ENCODE measurements at regions not wholly inside any gene's neighbourhood (a gene's known extent, or its start where the extent isn't known, plus 50 kb on each side); places are given as distances from the start of the nearest gene placed in this dataset.

DNA sequence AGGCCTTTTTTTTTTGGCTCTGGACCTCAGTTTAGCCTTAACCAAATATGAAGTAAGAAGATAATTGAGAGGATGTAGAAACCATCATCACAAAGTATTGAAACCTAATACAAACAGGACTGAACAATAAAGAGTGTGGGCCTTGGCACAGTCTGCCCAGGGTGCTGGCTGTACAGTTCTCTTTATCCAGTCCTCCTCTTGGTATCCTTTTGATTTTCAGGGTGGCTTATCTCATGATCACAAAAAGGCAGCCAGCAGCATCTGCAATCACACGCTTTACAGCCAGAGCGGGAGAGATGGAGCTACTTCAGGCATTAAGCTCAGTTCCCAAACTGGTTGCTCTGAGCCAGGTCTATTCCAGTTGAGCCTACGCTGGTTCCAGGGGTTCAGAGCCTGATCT, 239.7 kb downstream of the RPLP1 start:
- Histone ChIP-seq H3K4me1 (no peaks in the 10 kb centered on the region), H3K36me3 (no peaks in the 10 kb centered on the region), H3K27me3 (no peaks in the 10 kb centered on the region), H3K9me3 (peaks cover 4 to 13% (median 10%) of the 10 kb centered on the region in 4 donors), H3K27ac (no peak overlapping the region), H3K4me3 (no peak overlapping the region)
- WGBS, 2 donors: 95 to 97% methylated on average over 3 of the region's 3 CpGs
- intact Hi-C loops (cut with DNase I): no loop called here
- DNase-seq: no peak
- TF ChIP-seq POLR2A (IDR thresholded peaks at IDR 0.05) (no peak), POLR2AphosphoS5 (IDR thresholded peaks at IDR 0.05) (no peak), EP300 (IDR thresholded peaks at IDR 0.05) (no peak)
- TF ChIP-seq, protein P1, sequence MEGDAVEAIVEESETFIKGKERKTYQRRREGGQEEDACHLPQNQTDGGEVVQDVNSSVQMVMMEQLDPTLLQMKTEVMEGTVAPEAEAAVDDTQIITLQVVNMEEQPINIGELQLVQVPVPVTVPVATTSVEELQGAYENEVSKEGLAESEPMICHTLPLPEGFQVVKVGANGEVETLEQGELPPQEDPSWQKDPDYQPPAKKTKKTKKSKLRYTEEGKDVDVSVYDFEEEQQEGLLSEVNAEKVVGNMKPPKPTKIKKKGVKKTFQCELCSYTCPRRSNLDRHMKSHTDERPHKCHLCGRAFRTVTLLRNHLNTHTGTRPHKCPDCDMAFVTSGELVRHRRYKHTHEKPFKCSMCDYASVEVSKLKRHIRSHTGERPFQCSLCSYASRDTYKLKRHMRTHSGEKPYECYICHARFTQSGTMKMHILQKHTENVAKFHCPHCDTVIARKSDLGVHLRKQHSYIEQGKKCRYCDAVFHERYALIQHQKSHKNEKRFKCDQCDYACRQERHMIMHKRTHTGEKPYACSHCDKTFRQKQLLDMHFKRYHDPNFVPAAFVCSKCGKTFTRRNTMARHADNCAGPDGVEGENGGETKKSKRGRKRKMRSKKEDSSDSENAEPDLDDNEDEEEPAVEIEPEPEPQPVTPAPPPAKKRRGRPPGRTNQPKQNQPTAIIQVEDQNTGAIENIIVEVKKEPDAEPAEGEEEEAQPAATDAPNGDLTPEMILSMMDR (IDR thresholded peaks at IDR 0.05): no peak

DNA sequence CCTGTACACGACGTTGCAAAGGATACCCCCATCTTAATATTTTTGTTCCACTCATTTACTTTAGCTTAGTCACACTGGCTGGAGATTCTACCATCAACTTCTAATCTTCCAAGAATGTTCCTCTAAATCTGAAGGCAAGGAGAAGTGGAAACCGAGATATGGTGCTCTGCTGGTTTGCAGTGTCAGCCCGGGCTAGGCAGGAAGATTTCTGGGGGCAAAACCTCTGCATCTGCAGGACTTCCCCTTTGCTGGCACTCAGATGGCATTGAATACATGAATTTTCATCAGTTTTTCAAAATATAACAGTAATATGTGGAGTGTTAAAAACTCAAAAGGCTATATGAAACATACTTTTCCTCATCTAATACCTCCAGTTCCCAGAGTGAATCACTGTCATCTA, 240.4 kb downstream of the RPLP1 start:
- H3K27ac ChIP-seq: no peak overlapping the region
- H3K9me3 ChIP-seq: peaks cover 4 to 13% (median 10%) of the 10 kb centered on the region in 4 donors
- H3K36me3 ChIP-seq: no peaks in the 10 kb centered on the region
- no peak for DNase-seq
- TF ChIP-seq POLR2A (IDR thresholded peaks at IDR 0.05) (no peak), POLR2AphosphoS5 (IDR thresholded peaks at IDR 0.05) (no peak), EP300 (IDR thresholded peaks at IDR 0.05) (no peak)
- TF ChIP-seq, protein P1 (IDR thresholded peaks at IDR 0.05): no peak
- H3K27me3 ChIP-seq: no peaks in the 10 kb centered on the region
- intact Hi-C loops (cut with DNase I): no loop called here
- 72 to 87% methylated on average over 4 of the region's 4 CpGs for WGBS, 2 donors
- H3K4me1 ChIP-seq: peaks cover 0 to 4% (median 0%) of the 10 kb centered on the region in 4 donors
- H3K4me3 ChIP-seq: no peak overlapping the region

DNA sequence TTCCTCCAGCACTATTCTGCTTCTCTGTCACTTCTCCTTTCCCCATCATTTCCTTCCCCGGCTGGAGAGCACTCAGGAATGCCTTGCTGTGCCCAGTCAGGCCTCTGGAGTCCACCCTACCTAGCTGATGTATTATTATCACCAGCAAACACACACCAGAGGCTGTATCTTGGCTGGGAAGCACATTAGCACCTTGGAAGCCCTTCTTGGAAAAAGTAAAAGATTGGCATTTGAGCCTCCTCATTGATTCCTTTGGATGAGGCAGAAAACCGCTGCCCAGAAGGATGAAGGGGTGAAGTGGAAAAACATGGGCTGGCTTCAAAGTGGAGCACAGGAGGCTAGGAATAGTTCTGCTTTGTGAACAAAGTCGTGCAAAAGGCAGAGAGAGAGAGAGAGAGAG, 244.3 kb downstream of the RPLP1 start:
- no peak for DNase-seq
- peaks cover 0 to 4% (median 0%) of the 10 kb centered on the region in 4 donors for H3K4me1 ChIP-seq
- H3K4me3 ChIP-seq: no peak overlapping the region
- intact Hi-C loops (cut with DNase I): no loop called here
- H3K9me3 ChIP-seq: no peaks in the 10 kb centered on the region
- TF ChIP-seq EP300 (IDR thresholded peaks at IDR 0.05) (no peak), POLR2A (IDR thresholded peaks at IDR 0.05) (no peak), POLR2AphosphoS5 (IDR thresholded peaks at IDR 0.05) (no peak)
- TF ChIP-seq, protein P1 (IDR thresholded peaks at IDR 0.05): no peak
- H3K27ac ChIP-seq: no peak overlapping the region
- 79 to 85% methylated on average over 3 of the region's 3 CpGs for WGBS, 2 donors
- no peaks in the 10 kb centered on the region for H3K27me3 ChIP-seq
- H3K36me3 ChIP-seq: no peaks in the 10 kb centered on the region

DNA sequence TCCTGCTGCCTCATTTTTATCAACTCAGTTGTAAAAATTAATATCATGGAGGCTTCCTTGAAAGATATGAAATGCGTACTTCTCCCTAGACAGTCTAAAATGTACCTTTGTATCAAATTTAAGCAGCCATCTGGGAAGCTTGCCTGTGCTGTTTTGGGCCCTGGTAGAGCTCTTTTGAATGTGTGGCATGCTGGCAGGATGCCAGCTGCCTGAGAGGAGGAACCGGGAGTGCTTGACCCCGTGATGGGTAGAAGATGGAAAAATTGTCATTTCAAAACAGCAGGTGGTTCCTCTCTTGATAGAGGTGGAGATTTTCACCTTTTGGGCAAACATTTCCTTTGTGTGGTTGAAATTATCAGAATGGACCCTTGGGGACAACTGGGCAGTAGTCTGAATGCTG, 245.3 kb downstream of the RPLP1 start:
- Histone ChIP-seq H3K9me3 (no peaks in the 10 kb centered on the region), H3K4me3 (no peak overlapping the region), H3K4me1 (peaks cover 0 to 7% (median 5%) of the 10 kb centered on the region in 4 donors), H3K27ac (no peak overlapping the region), H3K36me3 (no peaks in the 10 kb centered on the region), H3K27me3 (no peaks in the 10 kb centered on the region)
- TF ChIP-seq, protein P1 (IDR thresholded peaks at IDR 0.05): no peak
- no peak for TF ChIP-seq POLR2AphosphoS5 (IDR thresholded peaks at IDR 0.05)
- no peak for TF ChIP-seq EP300 (IDR thresholded peaks at IDR 0.05)
- no peak for TF ChIP-seq POLR2A (IDR thresholded peaks at IDR 0.05)
- no peak for DNase-seq
- WGBS, 2 donors: 49 to 76% methylated on average over 3 of the region's 3 CpGs
- intact Hi-C loops (cut with DNase I): no loop called here

DNA sequence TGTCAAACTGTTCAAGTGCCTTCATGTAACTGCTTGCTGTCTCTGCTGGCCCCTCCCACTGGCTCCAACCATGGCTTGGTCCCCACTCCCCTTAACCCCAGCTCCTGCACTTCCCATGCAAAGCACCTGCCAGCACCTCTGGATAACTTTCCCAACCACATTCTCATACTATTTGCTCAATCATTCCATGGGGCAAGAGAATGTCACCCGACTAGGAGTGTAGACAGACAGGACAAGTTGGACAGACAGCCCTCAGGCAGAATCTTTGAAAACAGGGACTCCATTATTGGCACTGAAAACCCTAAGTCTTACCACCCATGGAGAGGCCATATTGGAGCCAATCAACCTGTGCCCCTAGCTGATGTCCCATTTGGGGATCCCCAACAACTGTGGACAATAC, 246.5 kb downstream of the RPLP1 start:
- H3K36me3 ChIP-seq: no peaks in the 10 kb centered on the region
- H3K4me1 ChIP-seq: peaks cover 0 to 19% (median 16%) of the 10 kb centered on the region in 4 donors
- TF ChIP-seq EP300 (IDR thresholded peaks at IDR 0.05): no peak
- no peaks in the 10 kb centered on the region for H3K9me3 ChIP-seq
- H3K27ac ChIP-seq: no peak overlapping the region
- WGBS, 2 donors: 90% methylated on average over 1 of the region's 1 CpG
- intact Hi-C loops (cut with DNase I): no loop called here
- DNase-seq: no peak
- no peaks in the 10 kb centered on the region for H3K27me3 ChIP-seq
- no peak overlapping the region for H3K4me3 ChIP-seq

Data from sigmoid colon (tissue), 6 donors.